ENCODE measurements at regions not wholly inside any gene's neighbourhood (a gene's known extent, or its start where the extent isn't known, plus 50 kb on each side); places are given as distances from the start of the nearest gene placed in this dataset.

GRCh38 chr16:48811478-48811877 is 201.5 kb upstream of the N4BP1 start:
- H3K27ac ChIP-seq = no peak overlapping the region
- no peak for TF ChIP-seq CTCF (conservative IDR thresholded peaks at IDR 0.05; ENCODE audit: low read depth)
- no peak for DNase-seq (ENCODE audit: low spot score)
- ChIA-PET CTCF (no interaction called here), POLR2A (ENCODE audit: low non-redundant PET) (no interaction called here)

- ChIA-PET CTCF (interaction anchor here (0.6 kb wide), 1 partner anchor 542 kb away, joined by 3 read pairs; no protein-coding TSS in a partner anchor), POLR2A (ENCODE audit: low non-redundant PET) (no interaction called here)
- DNase-seq (ENCODE audit: low spot score) = no peak
- no peak overlapping the region for H3K27ac ChIP-seq
- TF ChIP-seq CTCF (conservative IDR thresholded peaks at IDR 0.05; ENCODE audit: low read depth) = no peak
Observed at GRCh38 chr16:48810803-48811453, 200.9 kb upstream of the N4BP1 start.

GRCh38 chr16:48810436-48810802 is 200.4 kb upstream of the N4BP1 start:
- ChIA-PET POLR2A (ENCODE audit: low non-redundant PET) (no interaction called here), CTCF (interaction anchor here (0.6 kb wide), 2 partner anchors 247 to 542 kb away, joined by 3 read pairs; no protein-coding TSS in a partner anchor)
- H3K27ac ChIP-seq = no peak overlapping the region
- no peak for DNase-seq (ENCODE audit: low spot score)
- no peak for TF ChIP-seq CTCF (conservative IDR thresholded peaks at IDR 0.05; ENCODE audit: low read depth)

GRCh38 chr16:48790151-48790550 is 180.2 kb upstream of the N4BP1 start:
- POLR2A ChIA-PET (ENCODE audit: low non-redundant PET) = no interaction called here
- no peak for TF ChIP-seq CTCF (conservative IDR thresholded peaks at IDR 0.05; ENCODE audit: low read depth)

GRCh38 chr16:48788475-48788874 is 178.5 kb upstream of the N4BP1 start:
- ChIA-PET CTCF (no interaction called here), POLR2A (ENCODE audit: low non-redundant PET) (no interaction called here)
- no peak overlapping the region for H3K27ac ChIP-seq
- no peak for DNase-seq (ENCODE audit: low spot score)
- no peak for TF ChIP-seq CTCF (conservative IDR thresholded peaks at IDR 0.05; ENCODE audit: low read depth)

More at GRCh38 chr16:48790151-48790550, 180.2 kb upstream of the N4BP1 start:
- DNase-seq (ENCODE audit: low spot score) = no peak
- CTCF ChIA-PET = no interaction called here
- H3K27ac ChIP-seq = no peak overlapping the region

GRCh38 chr16:48745541-48745940 is 135.6 kb upstream of the N4BP1 start:
- CTCF ChIA-PET = no interaction called here
- no peak for TF ChIP-seq CTCF (conservative IDR thresholded peaks at IDR 0.05; ENCODE audit: low read depth)
- no peak overlapping the region for H3K27ac ChIP-seq
- POLR2A ChIA-PET (ENCODE audit: low non-redundant PET) = no interaction called here
- DNase-seq (ENCODE audit: low spot score) = no peak

All from RWPE1 (cell line).